ENCODE measurements at regions not wholly inside any gene's neighbourhood (a gene's known extent, or its start where the extent isn't known, plus 50 kb on each side); places are given as distances from the start of the nearest gene placed in this dataset.

GRCh38 chr16:55052741-55053415, 122.2 kb downstream of the IRX5 start:
- no peak overlapping the region for H3K27ac Mint-ChIP-seq (ENCODE audit: unreplicated experiment)
- no peak overlapping the region for H3K4me3 Mint-ChIP-seq (ENCODE audit: unreplicated experiment)
- DNase-seq (ENCODE audit: low spot score): no peak
- no peaks in the 10 kb centered on the region for H3K9me3 Mint-ChIP-seq (ENCODE audit: unreplicated experiment)
- H3K4me1 Mint-ChIP-seq (ENCODE audit: unreplicated experiment): peaks cover 24% of the 10 kb centered on the region
- TF ChIP-seq, protein P1, sequence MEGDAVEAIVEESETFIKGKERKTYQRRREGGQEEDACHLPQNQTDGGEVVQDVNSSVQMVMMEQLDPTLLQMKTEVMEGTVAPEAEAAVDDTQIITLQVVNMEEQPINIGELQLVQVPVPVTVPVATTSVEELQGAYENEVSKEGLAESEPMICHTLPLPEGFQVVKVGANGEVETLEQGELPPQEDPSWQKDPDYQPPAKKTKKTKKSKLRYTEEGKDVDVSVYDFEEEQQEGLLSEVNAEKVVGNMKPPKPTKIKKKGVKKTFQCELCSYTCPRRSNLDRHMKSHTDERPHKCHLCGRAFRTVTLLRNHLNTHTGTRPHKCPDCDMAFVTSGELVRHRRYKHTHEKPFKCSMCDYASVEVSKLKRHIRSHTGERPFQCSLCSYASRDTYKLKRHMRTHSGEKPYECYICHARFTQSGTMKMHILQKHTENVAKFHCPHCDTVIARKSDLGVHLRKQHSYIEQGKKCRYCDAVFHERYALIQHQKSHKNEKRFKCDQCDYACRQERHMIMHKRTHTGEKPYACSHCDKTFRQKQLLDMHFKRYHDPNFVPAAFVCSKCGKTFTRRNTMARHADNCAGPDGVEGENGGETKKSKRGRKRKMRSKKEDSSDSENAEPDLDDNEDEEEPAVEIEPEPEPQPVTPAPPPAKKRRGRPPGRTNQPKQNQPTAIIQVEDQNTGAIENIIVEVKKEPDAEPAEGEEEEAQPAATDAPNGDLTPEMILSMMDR (IDR thresholded peaks at IDR 0.05; ENCODE audit: unreplicated experiment): no peak
- H3K36me3 Mint-ChIP-seq (ENCODE audit: low read depth, unreplicated experiment): no peaks in the 10 kb centered on the region
- peaks cover 12% of the 10 kb centered on the region for H3K27me3 Mint-ChIP-seq (ENCODE audit: unreplicated experiment)

DNA sequence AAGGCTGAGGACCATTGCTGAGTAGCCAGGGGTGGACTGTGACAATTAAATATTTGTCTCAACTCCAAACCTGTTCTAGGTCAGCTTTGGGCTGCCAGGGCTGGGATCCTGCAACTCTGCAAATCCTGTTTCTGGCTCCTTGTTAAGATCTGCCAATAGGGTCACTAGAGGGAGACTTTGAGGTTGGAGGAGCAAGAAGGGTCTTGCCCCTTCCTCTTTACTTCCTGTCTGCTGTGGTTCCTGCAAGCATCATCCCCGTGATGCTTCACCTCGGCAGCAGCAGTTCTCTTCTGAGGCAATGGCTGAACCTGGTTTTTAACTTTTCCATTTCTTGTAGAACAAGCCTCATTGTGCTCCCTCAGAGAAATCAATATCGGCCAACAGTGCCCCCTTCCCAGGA, 124.6 kb downstream of the IRX5 start:
- peaks cover 21% of the 10 kb centered on the region for H3K27me3 Mint-ChIP-seq (ENCODE audit: unreplicated experiment)
- no peaks in the 10 kb centered on the region for H3K9me3 Mint-ChIP-seq (ENCODE audit: unreplicated experiment)
- DNase-seq (ENCODE audit: low spot score): no peak
- TF ChIP-seq, protein P1 (IDR thresholded peaks at IDR 0.05; ENCODE audit: unreplicated experiment): no peak
- H3K4me1 Mint-ChIP-seq (ENCODE audit: unreplicated experiment): peaks cover 24% of the 10 kb centered on the region
- no peak overlapping the region for H3K4me3 Mint-ChIP-seq (ENCODE audit: unreplicated experiment)
- H3K27ac Mint-ChIP-seq (ENCODE audit: unreplicated experiment): no peak overlapping the region
- H3K36me3 Mint-ChIP-seq (ENCODE audit: low read depth, unreplicated experiment): no peaks in the 10 kb centered on the region

DNA sequence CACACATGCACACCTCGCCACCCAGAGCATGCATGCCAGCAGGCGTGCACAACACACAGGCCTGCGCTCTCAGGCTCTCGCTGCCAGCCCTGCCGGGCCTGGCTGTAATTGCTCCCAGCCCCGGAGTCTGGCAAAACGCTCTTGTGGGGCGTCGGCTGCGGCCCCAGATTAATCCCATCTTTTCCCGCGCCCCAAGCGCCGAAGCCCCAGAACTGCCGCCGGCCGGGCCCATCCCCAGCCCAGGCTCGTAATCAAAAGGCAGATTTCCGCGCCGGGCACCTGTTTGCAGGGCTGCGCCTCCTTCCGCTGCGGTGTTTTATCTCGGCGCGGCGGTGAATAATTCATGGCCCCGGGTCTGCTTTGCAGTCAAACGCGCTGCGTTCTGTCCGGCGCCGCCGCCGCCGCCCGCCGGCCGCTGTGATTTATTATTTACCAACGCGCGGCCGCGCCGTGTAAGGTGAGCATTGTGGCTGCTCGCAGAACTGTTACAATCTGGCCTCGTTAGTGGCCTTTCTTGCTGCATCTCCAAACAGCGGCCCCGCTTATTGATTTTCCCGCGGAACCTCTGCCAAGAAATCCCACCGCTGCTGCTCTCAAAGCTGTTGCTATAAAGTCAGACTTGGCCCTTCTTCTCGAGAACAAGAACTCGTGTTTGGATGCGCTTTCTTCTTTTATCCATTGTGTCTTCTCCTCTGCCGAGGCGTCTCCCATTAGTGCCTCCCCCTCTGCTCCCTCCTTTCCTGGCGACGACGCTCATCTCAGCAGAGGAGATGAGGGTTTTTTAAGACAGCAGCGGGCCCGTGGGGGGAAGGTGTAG, 126.1 kb downstream of the IRX5 start:
- Mint-ChIP-seq H3K27me3 (ENCODE audit: unreplicated experiment) (peaks cover 24% of the 10 kb centered on the region), H3K4me1 (ENCODE audit: unreplicated experiment) (peaks cover 11% of the 10 kb centered on the region), H3K36me3 (ENCODE audit: low read depth, unreplicated experiment) (no peaks in the 10 kb centered on the region), H3K27ac (ENCODE audit: unreplicated experiment) (peak overlapping the region; percentile 57), H3K9me3 (ENCODE audit: unreplicated experiment) (no peaks in the 10 kb centered on the region), H3K4me3 (ENCODE audit: unreplicated experiment) (peak overlapping the region; percentile 85)
- peak; percentile 62 for DNase-seq (ENCODE audit: low spot score)
- TF ChIP-seq, protein P1 (IDR thresholded peaks at IDR 0.05; ENCODE audit: unreplicated experiment): no peak

GRCh38 chr16:55057866-55058265, 127.2 kb downstream of the IRX5 start:
- peaks cover 24% of the 10 kb centered on the region for H3K27me3 Mint-ChIP-seq (ENCODE audit: unreplicated experiment)
- H3K9me3 Mint-ChIP-seq (ENCODE audit: unreplicated experiment): no peaks in the 10 kb centered on the region
- peaks cover 9% of the 10 kb centered on the region for H3K4me1 Mint-ChIP-seq (ENCODE audit: unreplicated experiment)
- H3K4me3 Mint-ChIP-seq (ENCODE audit: unreplicated experiment): no peak overlapping the region
- TF ChIP-seq, protein P1 (IDR thresholded peaks at IDR 0.05; ENCODE audit: unreplicated experiment): no peak
- no peak overlapping the region for H3K27ac Mint-ChIP-seq (ENCODE audit: unreplicated experiment)
- DNase-seq (ENCODE audit: low spot score): no peak
- H3K36me3 Mint-ChIP-seq (ENCODE audit: low read depth, unreplicated experiment): no peaks in the 10 kb centered on the region

DNA sequence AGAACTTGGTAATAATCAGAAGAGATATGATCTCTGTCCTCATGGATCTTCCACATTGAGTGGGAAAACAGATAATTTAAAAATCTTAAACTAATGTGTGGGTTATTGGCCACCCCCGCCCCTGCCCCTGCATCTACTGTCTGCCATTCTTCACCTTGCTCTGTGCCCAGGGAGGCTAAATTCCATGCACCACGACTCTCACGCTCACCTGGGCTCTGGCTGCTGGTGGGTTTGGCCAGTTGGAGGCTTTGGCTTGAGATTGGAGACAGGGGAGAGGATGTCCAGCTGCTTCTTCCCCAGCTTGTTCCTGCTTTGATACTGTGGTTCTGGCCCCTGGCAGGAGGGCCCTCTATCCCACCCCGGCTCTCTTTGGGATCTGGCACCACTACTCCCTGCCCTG, 127.9 kb downstream of the IRX5 start:
- Mint-ChIP-seq H3K9me3 (ENCODE audit: unreplicated experiment) (no peaks in the 10 kb centered on the region), H3K36me3 (ENCODE audit: low read depth, unreplicated experiment) (no peaks in the 10 kb centered on the region), H3K4me3 (ENCODE audit: unreplicated experiment) (no peak overlapping the region), H3K4me1 (ENCODE audit: unreplicated experiment) (peaks cover 9% of the 10 kb centered on the region), H3K27ac (ENCODE audit: unreplicated experiment) (no peak overlapping the region), H3K27me3 (ENCODE audit: unreplicated experiment) (peaks cover 23% of the 10 kb centered on the region)
- DNase-seq (ENCODE audit: low spot score): no peak
- TF ChIP-seq, protein P1 (IDR thresholded peaks at IDR 0.05; ENCODE audit: unreplicated experiment): no peak
